CD4-positive, alpha-beta T cell treated with Interleukin-17A for 1 hour (primary cell): ENCODE measurements at regions not wholly inside any gene's neighbourhood (a gene's known extent, or its start where the extent isn't known, plus 50 kb on each side); places are given as distances from the start of the nearest gene placed in this dataset.

Experiments
- DNase-seq: peaks from one replicate; pipeline ENCODE4 v3.0.0-alpha.2; 2020

DNA sequence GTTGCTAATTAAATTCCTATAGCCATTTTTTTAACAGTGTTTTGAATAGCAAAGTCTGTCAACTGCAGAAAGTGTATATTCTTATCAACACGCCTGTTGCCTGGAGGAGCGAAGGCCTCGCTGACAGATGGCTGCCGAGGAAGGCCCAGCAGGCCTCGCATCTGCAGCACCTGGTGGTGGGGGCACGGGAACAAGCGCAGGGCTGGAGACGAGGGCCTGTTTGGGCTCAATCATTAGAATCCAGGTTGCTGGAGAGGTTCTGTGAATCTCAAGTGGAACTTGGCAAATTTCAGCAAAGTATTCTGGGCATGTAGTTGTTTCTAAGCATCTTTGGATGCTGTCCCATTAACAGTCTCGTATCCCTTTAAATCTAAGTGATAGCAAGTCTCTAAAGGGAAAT is 66.1 kb upstream of the FAM204A start:
- no peak for DNase-seq

DNA sequence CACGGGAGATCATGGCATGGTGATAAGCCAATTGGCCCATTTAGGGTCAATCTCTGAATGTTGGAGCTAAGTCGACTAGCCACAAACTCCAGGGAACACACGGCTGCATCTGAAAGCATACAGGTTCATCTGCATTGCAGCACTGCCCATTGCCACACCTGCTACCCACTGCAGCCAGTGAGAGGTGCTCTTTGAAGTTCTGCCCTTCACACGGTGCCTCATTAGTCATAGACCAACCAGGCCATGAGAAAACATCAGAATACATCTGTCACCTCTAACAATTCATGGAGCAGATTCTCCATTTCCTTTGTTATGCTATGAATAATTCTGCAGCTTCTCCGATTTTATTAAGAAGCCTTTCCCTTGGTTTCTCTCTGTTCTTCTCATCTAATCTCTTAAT is 65.7 kb upstream of the FAM204A start:
- DNase-seq = no peak

DNA sequence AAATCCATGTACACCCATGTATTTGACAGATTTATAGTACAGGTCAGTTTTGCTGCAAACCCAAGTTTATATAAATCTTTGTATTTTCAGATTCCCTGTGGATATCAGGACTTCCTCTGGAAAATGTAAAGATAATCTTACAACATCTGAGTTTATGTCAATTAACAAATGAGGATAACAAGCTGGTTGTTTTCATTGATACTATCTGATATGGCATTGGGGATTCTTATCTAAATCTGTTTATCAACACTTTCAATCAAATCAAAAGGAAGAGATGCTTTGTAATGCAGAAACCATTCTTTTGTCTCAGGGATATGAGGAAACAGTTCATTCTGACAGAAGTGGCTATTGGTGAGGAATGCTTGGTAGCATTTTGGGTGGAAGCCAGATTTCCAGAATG is 64.9 kb upstream of the FAM204A start:
- DNase-seq = no peak

DNA sequence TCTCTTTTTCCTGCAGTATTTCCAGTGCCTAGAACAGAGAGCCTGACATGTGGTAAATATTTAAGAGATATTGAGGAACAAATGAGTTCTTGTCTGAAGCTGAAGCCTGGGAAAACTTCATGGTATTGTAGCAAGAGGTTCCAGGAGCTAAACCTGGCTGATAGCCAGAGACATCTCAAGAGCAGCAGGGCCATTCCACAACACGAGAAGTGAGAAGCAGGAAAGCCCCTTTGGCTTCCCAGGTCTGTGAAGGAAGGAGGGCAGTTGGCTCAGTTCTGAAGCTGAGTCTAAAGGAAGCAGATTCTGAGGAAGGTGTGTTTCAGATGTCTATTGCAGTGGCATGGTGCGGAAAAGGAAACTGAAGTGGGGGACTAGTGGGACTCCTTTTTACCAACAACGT is 63.8 kb upstream of the FAM204A start:
- DNase-seq = no peak

DNA sequence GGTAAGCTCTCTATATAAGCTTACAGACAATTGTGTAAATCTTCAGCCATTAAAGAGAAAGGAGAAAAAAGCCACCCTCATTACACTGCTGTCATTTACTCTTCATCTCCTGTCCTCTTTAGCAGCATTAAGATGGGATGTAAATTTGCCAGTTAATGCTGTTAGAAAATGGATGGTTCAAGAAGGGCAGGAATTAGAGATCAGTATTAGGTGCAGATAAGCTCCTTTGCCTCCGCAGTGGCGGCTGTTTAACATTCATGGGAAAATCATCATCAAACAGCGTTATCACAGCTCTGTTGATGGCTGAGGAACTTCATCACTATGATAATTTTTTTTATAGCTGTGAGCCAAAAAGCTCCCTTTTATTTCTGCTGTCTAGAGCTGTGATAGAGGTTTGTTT is 61.8 kb upstream of the FAM204A start:
- no peak for DNase-seq

DNA sequence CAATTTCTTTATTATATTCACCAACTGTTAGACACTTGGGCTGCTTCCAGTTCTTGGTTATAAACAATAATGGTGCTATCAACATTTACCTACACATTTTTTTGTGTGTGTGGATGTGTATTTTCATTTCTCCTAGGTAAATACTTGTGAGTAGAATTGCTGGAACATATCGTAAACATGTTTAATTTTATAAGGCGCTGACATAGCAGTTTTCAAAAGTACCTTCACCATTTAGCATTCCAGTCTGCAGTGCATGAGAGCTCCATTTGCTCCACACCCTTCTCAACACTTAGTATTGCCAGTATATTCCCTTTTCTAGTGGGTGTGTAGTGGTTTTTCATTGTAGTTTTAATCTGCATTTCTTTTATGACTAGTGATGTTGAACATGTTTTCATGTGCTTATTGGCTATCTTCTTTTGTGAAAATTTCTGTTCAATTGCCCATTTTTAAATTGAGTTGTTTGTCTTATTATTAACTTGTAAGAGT is 59.6 kb upstream of the FAM204A start:
- DNase-seq = no peak

DNA sequence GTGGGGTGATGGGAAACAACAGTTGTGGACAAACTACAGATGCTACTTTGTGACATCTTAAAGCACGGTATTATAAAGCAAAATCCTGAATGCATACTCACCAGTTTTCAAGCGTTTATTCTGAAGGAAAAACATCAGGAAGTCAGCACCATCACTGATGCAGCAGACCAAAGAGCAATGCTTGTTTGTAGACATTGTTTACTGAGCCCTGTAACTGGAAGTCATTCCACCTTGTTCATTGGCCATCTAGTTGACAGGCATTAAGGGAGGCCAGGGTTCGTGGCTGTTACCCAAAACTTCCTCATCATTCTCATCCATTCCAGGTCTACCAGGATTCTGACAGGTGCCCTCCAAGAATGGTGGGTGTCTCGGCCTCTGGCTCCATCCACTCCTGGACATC is 55.3 kb upstream of the FAM204A start:
- DNase-seq = no peak

DNA sequence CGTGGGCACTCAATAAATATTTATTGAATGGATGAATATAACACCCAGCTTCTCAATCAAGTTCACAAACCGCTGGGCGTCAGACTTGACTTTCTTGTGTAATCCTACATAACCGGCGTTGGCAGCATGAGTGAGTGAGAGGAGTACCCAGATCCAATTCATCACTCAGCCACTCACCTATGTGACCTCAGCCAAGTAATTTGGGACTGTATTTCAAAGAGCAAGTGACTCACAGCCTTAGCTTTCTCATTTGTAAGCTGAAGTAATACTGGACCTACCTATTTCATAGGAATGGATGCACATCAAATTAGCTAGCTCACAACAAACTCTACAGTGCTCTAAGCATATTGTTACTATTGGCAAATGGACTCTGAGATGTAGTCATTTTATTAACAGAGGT is 53.8 kb upstream of the FAM204A start:
- DNase-seq = no peak

DNA sequence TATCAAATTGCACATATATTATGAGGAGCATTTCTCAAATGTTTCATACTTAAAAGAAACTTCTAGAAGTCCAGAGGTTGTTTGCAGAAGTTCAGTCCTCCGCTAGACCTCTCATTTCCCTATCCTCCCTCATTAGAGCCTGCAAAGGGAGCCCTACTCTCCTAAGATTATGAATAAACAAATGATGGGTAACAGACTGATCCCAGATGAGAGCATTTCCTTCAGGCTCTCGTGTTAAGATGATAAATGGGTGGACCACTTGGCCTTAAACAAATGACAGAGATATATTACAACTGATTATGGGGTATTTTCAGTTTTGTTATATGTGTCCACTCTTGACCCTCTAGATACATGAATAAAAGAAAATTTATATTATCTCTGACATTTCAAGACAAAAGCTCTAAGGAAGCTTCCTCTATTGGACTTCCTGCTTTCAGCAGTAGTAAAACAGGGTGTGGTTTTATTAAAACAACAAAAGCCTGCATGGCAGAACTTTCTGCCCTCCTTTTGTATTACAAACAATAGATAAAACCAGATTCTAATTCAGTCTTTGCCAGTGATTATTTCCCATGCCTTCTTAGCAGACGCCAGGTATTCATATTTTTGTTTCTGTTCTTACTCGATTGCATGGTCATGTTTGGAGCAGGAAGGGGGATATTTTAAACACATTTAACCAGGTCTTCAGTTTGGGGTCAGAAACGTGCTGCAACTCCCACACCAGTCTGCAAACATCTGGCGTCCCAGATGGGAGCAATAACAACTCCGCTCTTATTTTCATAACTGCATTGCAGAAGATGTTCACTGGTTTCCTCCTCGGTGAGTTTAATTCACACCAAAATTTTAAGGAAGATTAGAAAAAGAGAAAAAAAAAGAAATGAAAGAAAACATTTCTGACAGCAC is 52.4 kb upstream of the FAM204A start:
- DNase-seq = no peak

DNA sequence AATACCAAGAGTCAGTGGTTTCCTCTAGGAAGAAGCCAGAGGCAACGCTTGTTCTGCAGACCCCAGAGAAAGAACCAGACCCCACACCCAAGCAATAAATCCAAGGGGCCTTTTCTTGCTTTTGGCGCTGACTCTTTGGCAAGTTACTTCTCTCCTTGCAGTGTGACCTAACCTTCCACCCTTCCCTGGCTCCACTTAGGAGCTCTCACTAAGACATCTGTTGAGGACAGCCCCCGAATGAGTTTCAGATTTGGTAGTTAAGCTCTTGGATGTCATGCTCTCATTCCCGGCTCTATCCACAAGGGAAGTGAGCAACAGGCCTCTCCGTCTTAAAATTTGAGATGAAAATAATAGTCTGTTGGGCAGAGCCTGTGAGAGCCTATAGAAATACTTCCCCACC is 50.6 kb upstream of the FAM204A start:
- no peak for DNase-seq
